KG1 (cell line): ENCODE measurements at regions not wholly inside any gene's neighbourhood (a gene's known extent, or its start where the extent isn't known, plus 50 kb on each side); places are given as distances from the start of the nearest gene placed in this dataset.
"Not testable (repeated sequence)": the region's sequence is repeated elsewhere in the genome, so short reads cannot be mapped to it uniquely, and the experiment has no call there.

ENCODE experiments used
- DNase-seq: peaks from one replicate; lab custom pipeline; 2025; lab: John Stamatoyannopoulos, UW

DNA sequence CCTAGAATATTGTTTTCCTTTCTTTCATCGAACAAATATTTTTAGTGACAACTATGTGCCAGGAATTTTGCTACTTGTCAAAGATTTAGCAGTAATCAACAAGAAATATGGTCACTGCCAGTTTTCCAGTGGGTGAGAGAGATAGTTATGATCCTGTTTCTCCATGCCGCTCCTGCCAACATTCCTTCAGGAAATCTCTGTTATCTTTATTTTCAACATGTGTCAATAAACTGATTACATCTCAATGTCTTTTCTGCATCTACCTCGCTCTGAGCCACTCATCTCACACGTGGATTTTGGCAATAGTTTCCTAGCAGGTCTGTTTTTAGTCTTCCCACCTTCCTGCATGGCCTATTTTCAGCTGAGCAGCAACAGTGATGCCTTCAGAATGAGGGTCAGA, 650.0 kb upstream of the STXBP6 start:
- no peak for DNase-seq

DNA sequence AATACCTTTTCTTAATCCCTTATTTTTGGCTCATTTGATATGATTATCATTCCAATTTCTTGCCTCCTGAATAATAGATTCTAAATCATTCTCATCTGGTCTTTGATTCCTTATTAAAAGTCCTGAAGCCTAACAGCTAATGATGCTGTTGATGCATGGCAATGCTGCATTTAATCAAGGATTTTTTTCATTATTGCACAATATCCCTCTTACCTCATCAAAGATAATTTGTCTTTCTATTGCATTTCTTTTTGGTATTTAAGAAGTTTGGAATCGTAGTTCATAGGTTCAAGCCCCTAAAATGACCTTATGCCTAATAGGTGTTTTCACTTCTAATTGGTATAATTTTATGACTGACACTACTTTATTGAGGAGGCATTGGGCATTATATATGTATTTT, 648.2 kb upstream of the STXBP6 start:
- DNase-seq = no peak

GRCh38 chr14:25696176-25696575, 646.2 kb upstream of the STXBP6 start:
- DNase-seq = no peak

DNA sequence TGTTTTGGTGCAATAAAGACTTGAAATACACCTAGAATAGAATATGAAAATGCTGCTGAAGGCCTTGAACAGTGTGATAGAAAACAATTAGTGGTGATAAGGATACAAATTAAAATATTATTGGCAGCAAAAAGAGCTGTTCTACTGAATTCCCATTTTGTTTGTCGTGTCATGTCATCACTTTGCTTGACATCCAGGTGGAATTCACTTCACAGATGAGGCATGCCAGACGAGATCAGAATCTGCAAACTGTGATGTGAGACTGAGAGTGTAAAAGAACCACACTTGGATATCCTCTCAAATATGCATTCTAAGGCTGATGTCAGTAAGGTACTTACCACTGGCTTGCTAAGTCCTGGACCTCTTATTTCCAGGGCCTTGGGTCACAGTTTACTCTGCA, 635.1 kb upstream of the STXBP6 start:
- DNase-seq = no peak

DNA sequence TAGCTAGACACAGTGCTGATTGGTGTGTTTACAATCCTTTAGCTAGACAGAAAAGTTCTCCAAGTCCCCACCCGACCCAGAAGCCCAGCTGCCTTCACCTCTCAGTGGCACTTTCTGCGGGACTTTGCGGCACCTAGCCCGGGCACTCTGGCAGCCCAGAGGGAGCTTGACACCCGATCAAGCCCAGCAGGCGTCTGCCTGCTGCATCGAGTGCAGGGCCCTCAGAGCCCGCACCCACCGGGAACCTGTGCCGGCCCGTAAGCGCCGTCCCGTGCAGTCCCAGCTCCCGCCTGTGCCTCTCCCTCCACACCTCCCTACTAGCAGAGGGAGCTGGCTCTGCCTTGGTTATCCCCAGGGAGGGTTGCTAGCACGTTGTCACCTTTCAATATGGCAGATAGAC, 631.0 kb upstream of the STXBP6 start:
- DNase-seq = no peak

DNA sequence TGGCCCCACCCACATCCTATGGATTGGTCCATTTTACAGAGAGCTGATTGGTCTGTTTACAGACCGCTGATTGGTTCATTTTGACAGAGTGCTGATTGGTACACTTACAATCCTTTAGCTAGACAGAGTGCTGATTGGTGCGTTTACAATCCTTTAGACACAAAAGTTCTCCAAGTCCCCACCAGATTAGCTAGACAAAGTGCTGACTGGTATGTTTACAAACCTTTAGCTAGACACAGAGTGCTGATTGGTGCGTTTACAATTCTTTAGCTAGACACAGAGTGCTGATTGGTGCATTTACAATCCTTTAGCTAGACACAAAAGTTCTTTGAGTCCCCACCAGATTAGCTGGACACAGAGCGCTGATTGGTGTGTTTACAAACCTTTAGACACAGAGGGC, 630.6 kb upstream of the STXBP6 start:
- DNase-seq = not testable (repeated sequence)

- no peak for DNase-seq
Observed at GRCh38 chr14:25677111-25677510, 627.2 kb upstream of the STXBP6 start.

DNA sequence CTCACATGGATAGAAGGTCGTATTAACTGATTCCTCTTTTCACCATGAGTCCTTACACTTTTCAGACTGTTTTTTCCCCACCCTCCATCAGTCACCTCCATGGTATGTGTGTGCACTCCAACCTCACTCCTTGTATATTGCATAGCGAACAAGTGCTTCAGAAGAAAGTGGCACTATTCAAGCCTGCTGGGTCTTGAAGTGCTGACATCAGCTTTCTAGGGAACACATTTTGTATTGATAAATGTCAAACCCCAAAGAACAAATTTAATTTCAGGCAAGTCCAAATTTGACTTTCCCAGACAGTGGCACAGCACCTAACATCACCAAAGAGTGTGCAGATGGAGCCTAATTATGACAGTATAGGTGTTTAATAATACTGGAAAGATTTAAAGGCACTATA, 617.4 kb upstream of the STXBP6 start:
- DNase-seq = no peak

DNA sequence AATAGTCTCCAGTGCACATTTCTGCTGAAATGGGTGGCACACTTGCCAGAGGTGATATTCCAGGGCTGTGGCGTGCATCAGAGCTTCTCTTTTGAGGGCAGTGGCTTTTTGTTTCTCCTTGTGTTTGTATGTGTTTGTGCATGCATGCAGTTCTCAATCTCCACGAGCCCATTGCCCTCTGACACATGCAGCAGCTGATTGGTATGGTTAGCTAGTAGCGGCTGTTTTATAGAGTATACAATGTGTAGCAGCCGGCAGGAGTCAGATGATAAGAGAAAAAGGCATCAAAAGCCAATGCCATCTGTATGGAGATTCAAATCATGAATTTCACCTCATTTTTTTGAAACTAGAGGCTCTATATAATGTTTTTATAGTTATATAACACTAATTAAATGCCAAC, 616.9 kb upstream of the STXBP6 start:
- DNase-seq = no peak

GRCh38 chr14:25658988-25659387, 609.0 kb upstream of the STXBP6 start:
- no peak for DNase-seq

GRCh38 chr14:25630447-25630846, 580.5 kb upstream of the STXBP6 start:
- no peak for DNase-seq

DNA sequence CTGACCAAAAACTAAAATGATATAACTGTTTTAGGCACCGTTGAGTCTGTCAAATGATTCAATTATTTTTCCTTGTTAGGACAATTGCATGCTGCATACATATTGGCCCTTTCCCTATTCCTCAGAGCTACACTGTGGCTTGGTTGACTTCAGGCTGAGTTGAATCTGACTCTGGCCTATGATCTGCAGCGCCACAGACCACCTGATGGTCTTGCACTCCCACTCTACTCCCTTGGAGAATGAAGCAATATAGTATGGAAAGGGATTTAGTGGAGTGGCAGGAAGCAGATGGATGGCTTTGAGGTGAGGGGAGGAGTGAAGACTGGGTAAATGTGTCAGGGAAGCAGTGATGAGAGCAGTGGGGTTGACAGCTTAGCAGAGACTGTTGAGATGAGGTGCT, 579.0 kb upstream of the STXBP6 start:
- no peak for DNase-seq

DNA sequence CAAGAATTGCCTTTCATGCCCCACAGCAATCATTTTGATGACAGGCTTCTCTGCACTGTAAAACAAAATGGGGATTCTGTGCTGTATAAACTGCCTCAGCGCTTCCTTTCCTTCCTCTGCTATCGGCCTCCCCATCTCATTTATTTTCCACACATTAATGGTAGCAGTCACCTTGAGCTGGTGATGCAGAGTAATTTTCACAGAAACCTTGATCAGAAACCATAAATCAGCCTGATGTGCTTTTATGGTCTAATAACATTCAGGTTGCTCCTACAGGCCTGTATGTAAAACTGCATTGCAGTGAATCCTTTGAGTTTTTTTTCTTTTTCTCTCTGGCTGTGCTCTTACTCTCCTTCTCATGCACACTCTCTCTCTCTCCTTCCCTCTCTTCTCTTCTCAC, 578.4 kb upstream of the STXBP6 start:
- no peak for DNase-seq

DNA sequence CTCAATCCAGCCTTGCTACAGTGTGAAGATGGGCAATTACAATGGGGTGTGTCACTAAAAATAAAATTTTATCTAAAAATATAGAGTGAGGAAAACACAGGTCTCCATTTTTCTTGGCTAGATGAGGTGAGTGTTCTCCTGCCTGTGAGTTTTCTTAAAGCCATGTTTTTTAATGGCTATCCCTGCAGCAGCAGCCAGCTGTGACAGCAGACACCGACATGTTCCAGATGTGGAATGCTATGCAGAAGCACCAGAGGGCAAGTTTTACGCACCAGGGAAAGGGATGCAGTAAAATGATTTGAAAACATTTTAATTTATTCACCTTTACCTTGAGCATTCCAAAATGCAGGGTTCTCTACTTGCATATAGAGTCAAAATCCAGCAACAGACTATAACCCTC, 577.0 kb upstream of the STXBP6 start:
- no peak for DNase-seq

DNA sequence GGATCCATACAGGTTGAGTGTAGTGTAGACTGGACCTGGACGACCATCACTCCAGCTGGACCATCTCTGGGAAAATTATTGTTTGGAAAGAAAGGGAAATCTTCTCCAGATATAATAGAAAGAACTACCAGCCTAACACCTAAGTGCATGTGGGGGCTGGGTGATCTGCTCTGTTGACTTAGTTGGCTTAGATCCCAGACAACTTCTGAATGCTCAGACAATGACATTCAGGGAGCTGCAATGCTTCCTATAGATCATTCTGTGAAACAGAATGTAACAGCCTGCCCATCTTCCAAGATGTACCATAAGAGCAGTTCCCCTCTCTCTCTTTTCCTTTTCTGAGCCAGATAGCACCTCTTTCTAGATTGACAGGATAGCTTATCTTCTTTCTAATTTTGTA, 572.8 kb upstream of the STXBP6 start:
- DNase-seq = no peak

DNA sequence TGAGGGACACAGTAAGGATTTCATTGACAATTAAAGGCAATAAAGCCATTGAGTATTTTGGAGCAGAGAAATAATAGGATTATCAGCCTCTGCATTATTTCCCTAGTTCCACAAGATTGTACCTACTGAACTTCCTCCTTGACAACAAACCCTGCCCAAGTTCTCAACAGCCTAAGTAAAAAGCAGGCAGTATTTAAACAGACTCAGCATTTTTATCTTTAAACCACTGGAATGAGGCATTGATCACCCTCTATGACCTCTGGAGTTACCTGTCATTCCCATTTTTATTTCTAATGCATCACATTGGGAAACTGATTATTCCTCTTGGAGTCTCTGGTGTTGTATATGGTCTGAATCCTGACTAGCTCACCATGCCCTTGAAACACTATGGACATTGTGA, 570.6 kb upstream of the STXBP6 start:
- no peak for DNase-seq

DNA sequence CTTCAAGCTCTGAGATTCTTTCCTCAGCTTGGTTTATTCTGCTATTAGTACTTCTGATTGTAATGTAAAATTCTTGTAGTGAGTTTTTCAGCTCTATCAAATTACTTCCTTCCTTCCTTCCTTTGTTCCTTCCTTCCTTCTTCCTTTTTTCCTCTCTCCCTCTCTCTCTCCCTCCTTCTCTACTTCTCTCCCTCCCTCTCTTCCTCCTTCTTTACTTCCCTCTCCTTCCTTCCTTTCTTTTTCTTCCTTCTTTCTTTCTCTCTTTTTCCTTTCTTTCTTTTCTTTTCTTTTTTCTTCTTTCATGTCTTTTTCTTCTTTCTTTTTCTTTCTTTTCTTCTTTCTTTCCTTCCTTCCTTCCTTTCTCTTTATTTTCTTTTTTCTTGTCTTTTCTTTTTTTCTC, 565.2 kb upstream of the STXBP6 start:
- DNase-seq = no peak

DNA sequence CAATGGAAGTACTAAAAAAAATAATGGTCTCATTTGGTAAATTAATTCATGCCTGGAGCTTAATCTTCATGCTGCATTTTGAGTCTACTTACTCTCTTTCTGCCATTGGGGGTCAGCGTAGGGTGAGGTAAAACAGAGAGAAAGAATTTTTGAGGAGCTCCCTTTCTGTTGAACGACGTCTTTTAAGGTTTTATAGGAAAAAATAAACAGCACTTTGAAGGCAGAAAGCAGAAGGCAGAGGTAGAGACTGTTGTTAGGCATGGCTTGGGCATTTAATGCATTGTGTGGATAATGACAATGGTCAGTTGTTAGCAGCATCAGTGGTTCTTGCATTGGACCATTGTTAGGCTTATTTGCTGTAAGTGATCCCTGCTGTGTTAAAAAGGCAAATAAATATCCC, 557.2 kb upstream of the STXBP6 start:
- no peak for DNase-seq

DNA sequence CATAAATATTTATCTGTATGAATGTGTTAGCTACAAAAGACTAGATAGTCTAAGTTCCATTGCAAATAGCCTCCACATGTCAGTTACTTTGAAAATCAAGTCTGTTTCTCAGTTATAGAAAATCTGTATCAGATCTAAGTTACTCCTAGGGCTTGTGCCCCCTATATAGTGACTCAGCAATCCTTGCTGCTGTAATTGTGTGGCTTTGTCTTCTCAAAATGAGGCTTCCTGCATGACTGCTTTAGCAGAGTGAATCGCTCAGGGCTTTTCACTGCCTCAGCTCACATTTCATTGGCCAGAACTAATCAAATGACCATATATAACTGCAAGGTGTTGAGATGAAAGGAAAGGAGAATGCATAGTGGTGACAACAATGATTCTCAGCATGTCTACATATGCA, 552.2 kb upstream of the STXBP6 start:
- DNase-seq = no peak

- DNase-seq = no peak
Observed at GRCh38 chr14:25588751-25589150, 538.8 kb upstream of the STXBP6 start.

- no peak for DNase-seq
Observed at GRCh38 chr14:25574628-25575325, 524.8 kb upstream of the STXBP6 start.

GRCh38 chr14:25570483-25570882, 520.5 kb upstream of the STXBP6 start:
- DNase-seq = no peak

- DNase-seq = no peak
Observed at GRCh38 chr14:25557466-25557865, 507.5 kb upstream of the STXBP6 start.

DNA sequence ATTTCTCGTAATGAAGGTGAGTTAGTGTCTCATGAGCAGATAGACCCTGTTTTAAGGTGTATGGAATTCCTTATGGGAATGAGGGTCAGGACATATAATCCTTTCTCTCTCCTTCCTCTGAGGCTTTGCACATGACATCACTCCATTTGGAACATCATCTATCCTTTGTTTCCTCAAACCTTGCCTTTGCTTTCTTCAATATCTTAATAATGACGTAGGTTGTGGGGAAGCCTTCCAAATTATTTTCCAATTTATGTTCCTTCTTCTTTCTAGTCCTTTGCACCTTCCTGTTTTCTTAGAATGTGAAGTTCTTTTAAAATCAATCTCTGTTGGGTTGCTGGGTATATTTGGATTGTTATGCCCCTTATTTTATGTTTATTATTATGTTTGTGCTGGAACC, 502.9 kb upstream of the STXBP6 start:
- no peak for DNase-seq

DNA sequence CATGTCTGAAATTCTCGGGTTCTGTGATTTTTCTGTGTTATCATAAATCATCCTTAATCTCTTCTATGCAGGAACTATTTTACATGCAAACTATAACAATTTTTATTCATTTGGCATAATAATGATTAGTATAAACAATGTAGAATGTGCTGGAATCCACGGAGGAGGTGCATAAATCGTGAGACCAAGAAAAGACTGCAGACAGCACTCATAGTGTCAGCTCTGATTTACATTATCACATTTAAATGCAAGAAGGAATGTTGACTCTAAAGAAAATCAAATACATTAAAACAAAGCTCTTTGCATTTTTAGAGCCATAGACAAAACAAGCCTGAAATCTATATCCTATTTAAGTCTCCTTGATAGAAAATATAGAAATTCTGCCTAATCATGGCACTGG, 501.7 kb upstream of the STXBP6 start:
- DNase-seq = no peak
